NCI-H526 (cell line): ENCODE measurements at regions not wholly inside any gene's neighbourhood (a gene's known extent, or its start where the extent isn't known, plus 50 kb on each side); places are given as distances from the start of the nearest gene placed in this dataset.

Experiments
- DNase-seq, 2 experiments: peaks; one replicate each; lab custom pipeline; 2025; lab: John Stamatoyannopoulos, UW

DNA sequence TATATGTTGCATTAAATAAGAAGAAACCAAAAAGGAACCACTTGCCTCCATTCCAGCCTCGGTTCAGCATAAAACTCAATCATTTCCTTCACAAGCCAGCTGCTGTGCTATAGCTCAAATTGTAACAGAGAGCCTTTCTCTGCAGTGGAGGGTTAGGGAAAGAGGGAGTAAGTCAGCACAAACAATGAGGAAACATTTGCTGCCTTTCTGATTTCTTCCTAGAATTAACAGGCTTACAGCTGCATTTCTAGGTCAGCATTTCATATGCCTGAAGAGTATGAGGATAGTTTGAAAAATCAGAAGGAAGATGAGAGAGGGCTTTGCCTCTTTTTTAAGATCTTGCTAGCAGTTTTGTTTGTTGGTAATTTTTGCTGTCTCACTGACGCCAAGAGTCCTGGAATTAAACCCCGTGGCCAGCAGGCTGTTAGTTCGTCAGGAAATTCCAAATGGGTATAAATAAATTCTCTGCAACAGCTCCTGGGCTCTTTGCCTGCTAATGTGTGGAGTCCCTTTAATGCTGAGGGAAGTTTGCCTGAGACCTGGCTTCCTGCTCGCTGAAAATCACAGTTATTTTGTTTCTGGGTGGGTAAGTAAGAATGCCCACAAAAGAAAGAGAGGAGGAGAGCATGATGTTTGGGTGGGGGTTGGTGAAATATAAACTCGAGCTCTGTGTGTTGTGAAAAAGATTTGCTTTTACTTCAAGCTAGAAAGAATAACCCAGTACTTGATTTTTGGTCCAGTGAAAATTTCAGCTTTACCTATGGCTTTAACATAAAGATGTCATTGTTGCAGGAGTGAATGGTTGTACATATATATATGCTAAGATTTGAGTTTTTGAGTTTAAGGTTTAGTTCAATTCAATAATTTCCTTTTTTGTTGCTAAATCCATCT lies 148.1 kb upstream of the DMRT1 start:
- no peak for DNase-seq

DNA sequence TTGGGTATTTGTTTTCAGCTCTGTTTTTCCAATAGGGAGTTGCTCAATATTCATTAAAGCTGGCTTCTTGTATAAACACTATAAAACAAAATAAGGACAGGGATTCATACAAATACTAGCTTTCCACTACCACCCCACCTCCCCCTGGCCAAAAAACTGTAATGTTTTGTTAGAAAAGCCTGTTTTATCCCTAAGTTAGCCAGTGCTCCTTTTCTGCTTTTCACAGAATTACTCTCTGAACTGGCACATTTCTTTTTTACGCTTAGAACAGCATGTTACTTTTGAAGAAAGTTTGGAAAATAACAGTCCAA lies 147.4 kb upstream of the DMRT1 start:
- DNase-seq, result no peak

DNA sequence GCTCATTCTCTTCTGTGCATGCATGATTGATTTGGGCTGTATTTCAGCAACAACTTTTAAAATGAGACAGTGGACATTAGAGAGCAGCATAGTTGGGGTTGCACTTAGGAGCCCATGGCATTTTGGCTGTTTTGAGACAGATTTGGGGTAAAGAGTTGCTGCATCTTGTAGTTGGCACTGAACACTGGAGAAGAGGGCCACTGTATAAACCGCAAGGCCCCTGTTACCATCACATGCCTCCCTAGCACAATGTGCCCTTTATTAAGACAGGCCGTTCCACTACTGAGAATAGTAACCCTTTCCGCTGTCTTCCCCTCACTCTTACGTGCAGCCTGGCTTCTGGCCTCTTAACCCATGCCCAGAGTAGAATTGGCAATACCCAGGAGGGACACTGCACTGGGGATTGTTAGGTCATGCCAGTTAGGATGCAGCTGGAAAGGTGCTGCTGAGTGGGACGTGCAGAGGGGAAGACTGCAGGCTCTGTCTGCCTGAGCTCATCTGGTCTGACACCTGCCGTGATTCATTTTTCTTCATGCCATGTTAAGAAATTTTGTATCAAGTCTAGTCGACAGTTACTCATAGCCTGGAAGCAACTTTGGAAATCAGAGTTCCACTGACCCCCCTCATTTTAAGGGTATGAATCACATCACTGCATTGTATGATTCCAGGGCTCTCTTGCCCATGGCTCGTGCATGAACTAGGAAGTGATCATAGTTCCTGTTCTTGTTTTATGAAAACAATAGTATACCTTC lies 146.9 kb upstream of the DMRT1 start:
- DNase-seq, result no peak

DNA sequence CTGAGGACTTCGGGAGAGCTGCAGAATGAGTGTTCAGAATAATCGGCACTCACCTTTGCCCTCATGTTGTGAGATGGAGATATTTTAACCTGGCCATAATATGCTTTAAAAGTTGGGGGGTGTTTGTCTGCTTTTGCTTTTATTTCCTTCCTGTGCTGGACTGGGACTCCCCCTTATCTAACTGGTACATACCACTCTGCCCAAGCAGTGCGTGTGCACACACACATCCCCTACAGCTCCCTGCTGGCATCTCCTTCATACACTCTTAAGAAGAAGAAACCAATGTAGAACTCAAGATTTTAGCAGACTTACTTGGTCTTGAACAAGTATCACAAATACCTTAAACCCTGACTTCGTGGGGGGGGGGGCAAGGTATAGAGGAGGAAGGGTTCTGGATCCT lies 146.2 kb upstream of the DMRT1 start:
- no peak for DNase-seq

DNA sequence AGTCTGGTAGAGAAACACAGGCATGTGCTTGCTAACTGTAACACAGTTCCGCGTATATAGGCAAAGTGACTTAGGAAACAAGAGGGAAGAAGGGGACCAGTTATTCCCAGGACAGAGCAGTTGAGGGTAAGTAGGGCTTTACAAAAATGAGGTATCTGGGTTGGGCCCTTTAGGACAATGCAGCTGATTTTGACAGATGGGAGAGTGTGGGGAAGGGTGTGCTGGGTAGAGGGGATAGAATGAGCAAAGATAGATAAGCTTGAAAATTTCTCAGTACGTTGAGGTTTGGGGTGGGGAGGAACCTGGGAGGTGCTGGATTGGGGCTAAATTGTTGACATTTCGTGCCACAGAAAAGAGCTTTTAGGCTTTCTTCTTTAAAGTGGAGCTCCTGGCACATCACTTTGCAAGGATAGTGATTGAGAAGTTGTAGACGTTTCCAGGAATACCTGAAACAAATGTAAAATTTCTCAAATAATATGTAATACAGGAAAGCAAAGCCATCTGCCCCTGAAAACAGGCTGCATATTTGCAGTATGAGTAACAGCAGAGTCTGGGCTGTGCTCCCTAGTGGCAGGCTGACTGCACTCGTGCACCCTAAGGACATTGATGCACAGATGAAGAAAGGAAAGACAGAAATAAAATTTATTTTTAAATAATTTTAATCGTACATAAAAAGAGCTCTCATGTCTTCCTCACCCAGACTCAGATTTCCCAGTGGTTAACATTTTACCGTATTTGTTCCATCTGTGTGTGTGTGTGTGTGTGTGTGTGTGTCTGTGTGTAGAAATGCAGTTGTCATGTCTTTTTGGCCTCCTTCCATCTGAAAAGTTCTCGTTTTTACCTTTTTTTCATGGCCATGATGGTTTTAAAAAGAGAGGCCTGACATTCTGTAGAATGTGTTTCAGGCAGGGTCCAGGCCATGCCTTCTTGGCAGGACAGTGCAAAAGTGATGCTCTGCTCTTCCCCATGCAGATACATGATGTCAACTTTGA lies 144.9 kb upstream of the DMRT1 start:
- DNase-seq, result no peak

DNA sequence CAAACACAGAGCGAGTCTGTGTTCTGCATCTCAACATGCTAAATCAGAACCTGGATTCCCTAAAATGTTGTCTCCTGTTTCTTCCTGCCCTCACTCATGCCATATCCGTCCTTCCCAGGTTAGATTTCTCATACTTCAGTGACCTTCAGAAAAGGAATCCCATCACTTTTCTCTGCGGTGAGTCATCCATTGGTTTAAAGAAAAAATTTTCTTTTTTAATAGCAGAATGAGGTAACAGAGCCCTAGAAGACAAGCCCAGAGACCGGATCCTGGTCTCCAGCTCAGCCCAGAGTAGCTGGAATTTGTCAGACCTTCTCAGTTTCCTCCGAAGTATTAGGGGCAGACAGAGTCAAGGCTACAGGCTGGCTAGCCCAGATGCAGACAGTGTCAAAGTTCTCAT lies 143.2 kb upstream of the DMRT1 start:
- DNase-seq, result no peak

DNA sequence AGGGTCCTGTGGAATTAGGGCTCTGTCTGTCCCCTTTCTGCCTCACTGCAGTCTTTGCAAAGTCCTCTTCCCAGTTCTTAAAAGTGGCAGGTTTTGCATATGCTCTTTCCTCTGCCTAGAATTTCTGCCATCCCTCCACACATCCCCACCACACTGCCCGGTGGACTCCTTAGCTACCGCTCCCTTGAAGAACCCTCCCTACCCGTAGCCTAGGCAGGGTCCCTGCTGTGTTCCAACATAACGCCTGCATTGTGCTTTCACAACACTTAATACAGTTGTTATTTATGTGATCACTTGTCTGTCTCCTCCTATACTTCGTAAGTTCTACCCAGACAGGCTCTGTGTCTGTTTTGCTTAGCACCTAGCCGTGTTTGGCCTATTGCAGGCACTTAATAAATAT lies 142.5 kb upstream of the DMRT1 start:
- DNase-seq, result no peak

DNA sequence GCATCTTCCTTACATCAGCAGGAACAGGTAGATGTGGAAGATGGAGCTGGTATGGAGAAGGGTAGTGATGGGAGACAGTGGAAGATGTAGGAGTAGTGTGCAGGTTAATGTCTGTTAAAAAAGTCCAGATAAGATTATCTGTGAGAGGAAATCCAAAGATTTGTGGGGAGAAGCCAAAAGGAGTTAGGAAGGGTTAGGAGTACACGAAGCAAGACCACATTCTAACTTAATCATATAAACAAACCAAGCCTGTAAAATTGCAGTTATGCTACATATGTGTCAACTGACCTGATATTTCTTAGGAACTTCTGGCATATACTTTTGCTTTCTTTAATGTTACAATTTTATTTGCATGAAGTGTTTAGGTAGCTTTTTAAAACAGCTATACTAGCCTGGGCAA lies 142.1 kb upstream of the DMRT1 start:
- no peak for DNase-seq

DNA sequence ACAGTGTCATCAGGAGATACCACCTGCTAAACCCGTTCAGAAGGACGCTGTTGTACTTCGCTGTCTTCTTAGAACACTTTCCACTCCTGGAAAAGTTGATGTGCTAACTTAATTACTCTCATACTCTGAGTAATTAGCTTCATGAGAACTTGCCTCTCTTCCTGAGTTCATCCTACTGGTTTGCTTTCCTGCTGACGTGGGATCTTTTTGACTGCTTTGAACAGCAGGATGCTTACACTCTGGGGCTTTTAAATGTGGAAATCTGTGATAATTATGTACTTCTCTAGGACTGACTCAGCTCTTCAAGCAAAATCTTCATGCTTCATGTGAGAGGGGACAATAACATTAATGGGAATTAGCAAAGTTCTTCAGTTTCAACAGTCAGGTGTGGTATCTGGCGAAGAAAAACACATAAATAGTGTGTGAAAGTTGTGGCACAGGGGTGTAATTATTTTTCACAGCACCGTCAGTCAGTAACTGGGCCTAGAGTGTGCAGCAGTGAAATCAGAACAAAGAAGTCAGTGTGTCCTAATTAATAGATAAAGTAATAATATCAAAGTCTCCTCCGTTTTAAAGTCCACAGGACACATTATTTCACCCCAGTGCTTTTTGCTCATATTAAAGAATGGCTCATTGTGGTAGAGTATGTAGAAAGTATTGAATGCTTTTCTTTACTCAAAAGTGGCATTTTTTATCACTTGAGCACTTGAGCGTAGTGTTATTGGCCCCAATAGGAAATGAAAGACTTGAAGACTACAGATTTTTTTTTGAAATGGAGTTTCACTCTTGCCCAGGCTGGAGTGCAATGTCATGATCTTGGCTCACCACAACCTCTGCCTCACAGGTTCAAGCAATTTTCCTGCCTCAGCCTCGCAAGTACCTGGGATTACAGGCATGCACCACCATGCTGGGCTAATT lies 140.9 kb upstream of the DMRT1 start:
- DNase-seq, result no peak

DNA sequence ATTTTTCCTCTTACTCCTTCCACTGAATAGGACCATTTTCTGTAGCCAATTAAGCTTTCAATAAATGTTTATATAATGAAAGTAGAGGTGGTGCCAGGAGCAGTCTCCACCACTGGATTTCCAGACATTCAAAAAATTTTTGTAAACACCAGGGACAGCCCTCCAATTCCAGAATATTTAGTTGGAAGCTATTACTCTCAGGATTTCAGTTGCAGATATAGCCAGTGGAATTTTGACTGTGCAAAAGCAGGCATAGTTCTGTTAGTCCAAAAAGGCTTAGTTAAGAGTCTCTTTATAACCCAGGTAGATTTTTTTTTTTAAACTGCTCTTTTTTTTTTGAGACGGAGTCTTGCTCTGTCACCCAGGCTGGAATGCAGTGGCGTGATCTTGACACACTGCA lies 138.1 kb upstream of the DMRT1 start:
- no peak for DNase-seq

DNA sequence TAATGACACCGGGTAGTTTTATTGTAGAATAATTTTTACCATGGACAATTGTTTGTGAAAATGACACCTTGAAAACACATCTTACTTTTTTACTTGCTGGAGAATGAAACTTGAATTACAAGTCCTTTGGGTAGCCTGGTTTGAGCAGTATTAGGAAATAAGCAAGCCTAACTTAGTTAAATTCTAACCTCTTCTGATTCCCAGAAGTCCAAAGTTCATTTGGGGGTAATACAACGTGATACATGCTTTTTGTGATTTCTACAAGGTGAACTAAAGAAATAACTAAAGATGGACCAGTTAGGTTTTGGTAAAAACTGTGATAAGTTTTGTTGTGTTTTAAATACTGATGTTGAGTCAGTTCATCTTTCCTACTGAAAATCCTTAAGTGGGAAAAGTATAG lies 135.4 kb upstream of the DMRT1 start:
- no peak for DNase-seq

DNA sequence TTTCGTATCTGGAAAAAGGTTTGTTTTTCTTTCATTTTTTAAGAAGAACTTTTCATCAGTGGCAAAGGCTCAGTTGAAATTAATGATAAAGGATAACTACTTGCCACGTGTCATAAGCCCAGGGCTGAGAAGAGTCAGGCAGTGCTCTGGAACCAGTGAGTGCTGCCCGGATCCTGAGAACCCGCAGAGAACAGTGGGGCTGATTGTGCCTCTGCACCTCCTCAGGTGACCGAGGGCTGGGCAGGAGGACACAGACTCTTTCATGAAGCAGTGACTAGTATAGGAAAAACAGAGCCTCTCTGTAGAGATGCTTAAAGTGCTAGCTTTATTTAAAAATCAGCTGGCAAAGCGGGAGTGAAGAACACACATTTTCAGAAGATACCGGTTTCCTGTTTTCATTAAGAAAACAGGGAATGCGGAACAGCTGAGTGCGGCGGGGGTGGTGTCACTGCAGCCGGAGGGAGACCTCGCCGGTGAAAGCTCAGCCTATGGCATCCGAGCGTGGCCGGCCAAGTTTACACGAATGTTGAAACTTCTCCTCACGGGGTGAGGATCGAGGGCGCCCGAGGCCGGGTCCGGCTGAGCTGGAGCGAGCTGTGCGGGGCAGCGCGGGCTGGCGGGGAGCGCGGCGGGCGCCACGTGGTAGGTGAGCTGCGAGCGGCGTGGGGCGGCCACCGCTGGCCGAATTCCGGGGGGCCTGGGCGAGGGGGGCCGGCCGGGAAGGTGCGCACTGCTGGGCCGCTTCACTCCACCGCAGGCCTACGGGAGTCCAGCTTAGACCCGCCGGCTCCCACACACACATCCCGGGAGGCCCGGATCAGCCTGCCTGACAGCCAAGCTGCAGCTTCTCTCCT lies 134.7 kb upstream of the DMRT1 start:
- peak; percentile 56 to 70 for DNase-seq

DNA sequence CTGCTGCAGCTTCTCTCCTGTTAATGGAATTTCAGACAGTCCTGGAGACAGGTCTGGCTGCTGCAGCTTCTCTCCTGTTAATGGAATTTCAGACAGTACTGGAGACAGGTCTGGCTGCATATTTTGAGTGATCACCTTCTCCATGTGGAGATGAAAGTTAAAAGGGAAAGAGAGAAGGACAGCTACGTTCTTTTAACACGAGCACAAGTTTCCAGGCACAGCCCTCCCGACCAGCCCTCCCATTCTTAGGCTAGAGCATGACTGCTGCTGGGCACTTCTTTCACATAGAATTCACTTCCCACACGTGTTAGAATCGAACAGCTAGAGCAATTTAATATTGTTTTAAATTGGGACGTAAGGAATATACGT lies 133.3 kb upstream of the DMRT1 start:
- no peak for DNase-seq

DNA sequence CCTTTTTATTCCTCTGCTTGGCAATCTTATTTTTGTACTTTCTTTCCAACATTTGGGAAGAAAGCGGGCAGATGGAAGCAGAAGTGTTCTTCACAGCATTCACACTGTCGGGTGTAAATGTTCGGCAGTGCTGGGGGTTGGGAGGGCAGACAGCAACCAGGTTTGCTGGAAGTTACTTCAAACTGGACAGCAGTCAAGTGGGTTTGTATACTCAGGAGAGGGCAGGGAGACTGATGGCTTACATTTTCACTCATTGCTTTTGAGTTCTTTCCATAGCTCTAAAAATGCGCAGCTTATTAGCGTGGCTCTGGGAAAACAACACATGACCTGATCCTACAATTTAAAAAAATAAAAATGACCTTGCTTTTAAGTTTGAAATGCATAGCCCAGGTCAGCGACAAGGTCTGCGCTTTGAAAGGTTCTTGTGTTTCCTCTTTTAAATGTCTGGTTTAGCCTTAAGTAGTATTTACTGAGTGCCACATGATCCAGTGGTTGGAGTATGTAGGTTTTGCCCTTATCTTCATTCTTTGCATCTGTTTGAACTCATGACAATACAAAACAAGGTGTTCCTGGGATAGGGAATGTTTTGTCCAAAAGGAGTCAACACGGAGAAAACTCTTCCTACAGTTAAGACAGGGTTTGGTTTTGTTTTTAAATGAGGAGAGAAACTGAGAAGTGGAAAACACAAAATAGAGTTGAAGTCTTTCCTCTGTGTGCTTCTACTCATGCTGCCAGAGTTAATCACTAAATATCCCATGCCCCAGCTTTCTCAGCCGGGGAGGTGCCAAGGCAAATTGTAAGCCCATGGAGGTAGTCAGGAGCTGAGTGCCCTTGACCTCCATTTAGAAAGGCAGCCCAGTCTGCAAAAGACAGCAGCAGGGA lies 132.7 kb upstream of the DMRT1 start:
- no peak for DNase-seq

DNA sequence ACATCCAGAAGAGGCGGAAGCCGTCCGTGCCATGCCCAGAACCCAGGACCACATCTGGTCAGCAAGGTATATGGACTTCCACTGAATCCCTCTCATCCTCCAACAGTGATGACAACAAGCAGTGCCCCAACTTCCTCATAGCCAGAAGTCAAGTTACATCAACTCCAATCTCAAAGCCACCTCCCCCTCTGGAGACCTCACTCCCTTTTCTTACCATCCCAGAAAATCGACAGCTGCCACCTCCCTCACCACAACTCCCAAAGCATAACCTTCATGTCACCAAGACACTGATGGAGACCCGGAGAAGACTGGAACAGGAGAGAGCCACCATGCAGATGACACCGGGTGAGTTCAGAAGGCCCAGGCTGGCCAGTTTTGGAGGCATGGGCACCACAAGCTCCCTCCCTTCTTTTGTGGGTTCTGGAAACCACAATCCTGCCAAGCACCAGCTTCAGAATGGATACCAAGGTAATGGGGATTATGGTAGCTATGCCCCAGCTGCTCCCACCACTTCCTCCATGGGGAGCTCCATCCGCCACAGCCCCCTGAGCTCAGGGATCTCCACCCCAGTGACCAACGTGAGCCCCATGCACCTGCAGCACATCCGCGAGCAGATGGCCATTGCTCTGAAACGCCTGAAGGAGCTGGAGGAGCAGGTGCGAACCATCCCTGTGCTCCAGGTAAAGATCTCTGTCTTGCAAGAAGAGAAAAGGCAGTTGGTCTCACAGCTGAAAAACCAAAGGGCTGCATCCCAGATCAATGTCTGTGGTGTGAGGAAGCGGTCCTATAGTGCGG lies 130.3 kb upstream of the DMRT1 start:
- no peak for DNase-seq

DNA sequence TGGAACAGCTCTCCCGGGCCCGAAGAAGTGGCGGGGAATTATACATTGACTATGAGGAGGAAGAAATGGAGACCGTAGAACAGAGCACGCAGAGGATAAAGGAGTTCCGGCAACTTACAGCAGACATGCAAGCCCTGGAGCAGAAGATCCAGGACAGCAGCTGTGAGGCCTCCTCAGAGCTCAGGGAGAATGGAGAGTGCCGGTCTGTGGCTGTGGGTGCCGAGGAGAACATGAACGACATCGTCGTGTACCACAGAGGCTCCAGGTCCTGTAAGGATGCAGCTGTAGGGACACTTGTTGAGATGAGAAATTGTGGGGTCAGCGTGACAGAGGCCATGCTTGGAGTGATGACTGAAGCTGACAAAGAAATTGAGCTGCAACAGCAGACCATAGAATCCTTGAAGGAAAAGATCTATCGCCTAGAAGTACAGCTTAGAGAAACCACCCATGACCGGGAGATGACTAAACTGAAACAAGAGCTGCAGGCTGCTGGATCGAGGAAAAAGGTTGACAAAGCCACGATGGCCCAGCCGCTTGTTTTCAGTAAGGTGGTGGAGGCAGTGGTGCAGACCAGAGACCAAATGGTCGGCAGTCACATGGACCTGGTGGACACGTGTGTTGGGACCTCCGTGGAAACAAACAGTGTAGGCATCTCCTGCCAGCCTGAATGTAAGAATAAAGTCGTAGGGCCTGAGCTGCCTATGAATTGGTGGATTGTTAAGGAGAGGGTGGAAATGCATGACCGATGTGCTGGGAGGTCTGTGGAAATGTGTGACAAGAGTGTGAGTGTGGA lies 129.5 kb upstream of the DMRT1 start:
- no peak for DNase-seq

DNA sequence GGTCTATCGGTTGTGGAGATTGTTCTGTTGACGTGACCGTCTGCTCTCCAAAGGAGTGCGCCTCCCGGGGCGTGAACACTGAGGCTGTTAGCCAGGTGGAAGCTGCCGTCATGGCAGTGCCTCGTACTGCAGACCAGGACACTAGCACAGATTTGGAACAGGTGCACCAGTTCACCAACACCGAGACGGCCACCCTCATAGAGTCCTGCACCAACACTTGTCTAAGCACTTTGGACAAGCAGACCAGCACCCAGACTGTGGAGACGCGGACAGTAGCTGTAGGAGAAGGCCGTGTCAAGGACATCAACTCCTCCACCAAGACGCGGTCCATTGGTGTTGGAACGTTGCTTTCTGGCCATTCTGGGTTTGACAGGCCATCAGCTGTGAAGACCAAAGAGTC lies 128.9 kb upstream of the DMRT1 start:
- DNase-seq, result no peak

DNA sequence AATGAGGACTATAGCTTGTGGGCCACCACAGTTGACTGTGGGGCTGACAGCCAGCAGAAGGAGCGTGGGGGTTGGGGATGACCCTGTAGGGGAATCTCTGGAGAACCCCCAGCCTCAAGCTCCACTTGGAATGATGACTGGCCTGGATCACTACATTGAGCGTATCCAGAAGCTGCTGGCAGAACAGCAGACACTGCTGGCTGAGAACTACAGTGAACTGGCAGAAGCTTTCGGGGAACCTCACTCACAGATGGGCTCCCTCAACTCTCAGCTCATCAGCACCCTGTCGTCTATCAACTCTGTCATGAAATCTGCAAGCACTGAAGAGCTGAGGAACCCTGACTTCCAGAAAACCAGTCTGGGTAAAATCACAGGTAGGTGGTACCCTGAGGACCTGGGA lies 128.4 kb upstream of the DMRT1 start:
- no peak for DNase-seq
